Neural cell (in vitro differentiated cells): ENCODE measurements at regions not wholly inside any gene's neighbourhood (a gene's known extent, or its start where the extent isn't known, plus 50 kb on each side); places are given as distances from the start of the nearest gene placed in this dataset.

Experiments used
- H2AFZ ChIP-seq: fragments of 200-600, 300-800 bp; sonication (generic), shearing (Covaris generic); 2 replicates; pipeline ENCODE4 v1.6.0; 2014; ENCODE audit warnings: low read depth, mild to moderate bottlenecking, antibody characterized with exemption, low read length, moderate library complexity
- H3F3A ChIP-seq: fragments of 200-600 bp; shearing (Covaris generic); 2 replicates; pipeline ENCODE4 v1.6.1; 2016; ENCODE audit warnings: mild to moderate bottlenecking, moderate library complexity, mixed read lengths, antibody characterized with exemption, low read length; ENCODE audit not compliant: insufficient read depth, poor library complexity, severe bottlenecking
- H3K27ac ChIP-seq: fragments of 200-600, 300-800 bp; sonication (generic), shearing (Covaris generic); 2 replicates; pipeline ENCODE4 v1.5.1; 2014; ENCODE audit warnings: mild to moderate bottlenecking, low read length, moderate library complexity
- H3K27me3 ChIP-seq: fragments of 300-800, 200-600 bp; sonication (generic), shearing (Covaris generic); 2 replicates; pipeline ENCODE4 v1.6.0; 2014; ENCODE audit warnings: mild to moderate bottlenecking, low read depth, low read length, moderate library complexity; ENCODE audit not compliant: insufficient read depth
- H3K36me3 ChIP-seq: fragments of 300-800, 200-600 bp; sonication (generic), shearing (Covaris generic); 2 replicates; pipeline ENCODE4 v1.5.1; 2014; ENCODE audit warnings: mild to moderate bottlenecking, antibody characterized with exemption, low read length, moderate library complexity; ENCODE audit not compliant: insufficient read depth
- H3K4me2 ChIP-seq: fragments of 300-800, 200-600 bp; sonication (generic), shearing (Covaris generic); 2 replicates; pipeline ENCODE4 v1.6.0; 2014; ENCODE audit warnings: mild to moderate bottlenecking, low read length
- H3K4me3 ChIP-seq: fragments of 300-800, 200-600 bp; sonication (generic), shearing (Covaris generic); 2 replicates; pipeline ENCODE4 v1.5.1; 2014; ENCODE audit warnings: mild to moderate bottlenecking, low read length, moderate library complexity
- H3K79me2 ChIP-seq: fragments of 200-600 bp; shearing (Covaris generic); replicated peaks from 2 replicates; pipeline ENCODE4 v1.6.0; 2014; ENCODE audit warnings: mild to moderate bottlenecking, low read length, moderate library complexity; ENCODE audit not compliant: insufficient read depth
- H3K9ac ChIP-seq: fragments of 300-800, 200-600 bp; sonication (generic), shearing (Covaris generic); 2 replicates; pipeline ENCODE4 v1.6.1; 2016; ENCODE audit warnings: mild to moderate bottlenecking, low read length, mixed read lengths
- H3K9me2 ChIP-seq: fragments of 200-600 bp; shearing (Covaris generic); 2 replicates; pipeline ENCODE4 v1.6.1; 2016; ENCODE audit warnings: mild to moderate bottlenecking, low read length, mixed read lengths; ENCODE audit not compliant: insufficient read depth
- H3K9me3 ChIP-seq: fragments of 200-600, 300-800 bp; sonication (generic), shearing (Covaris generic); 2 replicates; pipeline ENCODE4 v1.6.1; 2016; ENCODE audit warnings: mild to moderate bottlenecking, mixed run types, low read length, moderate library complexity, mixed read lengths
- H4K20me1 ChIP-seq: fragments of 200-600 bp; shearing (Covaris generic); 2 replicates; pipeline ENCODE4 v1.6.1; 2016; ENCODE audit warnings: mild to moderate bottlenecking, mixed run types; ENCODE audit not compliant: insufficient read depth
- EP300 ChIP-seq: fragments of 450-650 bp; conservative IDR thresholded peaks from 2 replicates; pipeline ENCODE4 v1.6.1; 2014; ENCODE audit warnings: antibody characterized with exemption, mild to moderate bottlenecking, moderate library complexity; ENCODE audit not compliant: poor library complexity, severe bottlenecking
- EZH2 ChIP-seq: fragments of 200-600, 300-800 bp; shearing (Covaris generic), sonication (generic); IDR thresholded peaks from 2 replicates; pipeline ENCODE4 v1.6.1; 2014; ENCODE audit warnings: antibody characterized with exemption, low read length, borderline replicate concordance, mild to moderate bottlenecking; ENCODE audit not compliant: insufficient read depth, poor library complexity, severe bottlenecking
- MXI1 ChIP-seq: fragments of 450-650 bp; conservative IDR thresholded peaks from 2 replicates; pipeline ENCODE4 v1.6.1; 2014; ENCODE audit warnings: antibody characterized with exemption, mild to moderate bottlenecking; ENCODE audit not compliant: poor library complexity, severe bottlenecking
- POLR2AphosphoS5 ChIP-seq: IDR thresholded peaks from 2 replicates; pipeline ENCODE4 v1.6.1; 2012
- RAD21 ChIP-seq: fragments of 450-650 bp; conservative IDR thresholded peaks from 2 replicates; pipeline ENCODE4 v1.6.1; 2014; ENCODE audit warnings: antibody characterized with exemption, mild to moderate bottlenecking, moderate library complexity
- SMC3 ChIP-seq: fragments of 450-650 bp; conservative IDR thresholded peaks from 2 replicates; pipeline ENCODE4 v1.6.1; 2014; ENCODE audit warnings: antibody characterized with exemption, mild to moderate bottlenecking, moderate library complexity; ENCODE audit not compliant: poor library complexity
- TAF1 ChIP-seq: IDR thresholded peaks from 2 replicates; pipeline ENCODE4 v1.6.1; 2012; ENCODE audit warnings: low read depth
- TF ChIP-seq, protein P1 (sequence below): fragments of 450-650 bp; IDR thresholded peaks from 2 replicates; pipeline ENCODE4 v1.5.1; 2014; ENCODE audit warnings: antibody characterized with exemption, mild to moderate bottlenecking, moderate library complexity; ENCODE audit not compliant: poor library complexity, severe bottlenecking
- TF ChIP-seq, protein P2 (sequence below): IDR thresholded peaks from 2 replicates; pipeline ENCODE4 v1.6.1; 2012; ENCODE audit warnings: borderline replicate concordance

DNA sequence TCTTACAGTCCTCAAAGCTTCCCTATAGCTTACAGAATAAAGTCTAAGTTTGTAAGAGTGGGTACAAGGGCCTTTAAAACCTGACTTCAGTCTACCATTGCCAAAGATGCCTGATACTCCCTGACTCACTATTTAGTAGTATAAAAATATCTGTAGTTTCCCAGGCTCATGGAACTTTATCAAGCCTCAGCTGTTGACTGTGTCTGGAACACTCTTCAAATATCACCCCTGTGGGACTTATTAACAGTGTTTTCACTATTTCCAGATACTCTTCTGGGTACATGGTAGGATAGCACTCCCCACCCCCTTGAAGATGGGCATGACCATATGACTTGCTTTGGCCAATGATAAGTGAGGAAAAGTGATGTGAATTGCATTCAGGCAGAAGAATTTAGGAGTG lies 105.3 kb upstream of the TENT5A start:
- Histone ChIP-seq H3K27me3 (no peaks in the 10 kb centered on the region), H2AFZ (no peak overlapping the region), H3K9me3 (no peaks in the 10 kb centered on the region), H3K27ac (no peak overlapping the region), H3K9me2 (no peaks in the 10 kb centered on the region), H4K20me1 (no peaks in the 10 kb centered on the region), H3K36me3 (no peaks in the 10 kb centered on the region), H3K4me2 (no peak overlapping the region), H3K9ac (no peak overlapping the region), H3K79me2 (no peaks in the 10 kb centered on the region), H3K4me3 (no peak overlapping the region), H3F3A (no peaks in the 10 kb centered on the region)
- TF ChIP-seq, protein P1, sequence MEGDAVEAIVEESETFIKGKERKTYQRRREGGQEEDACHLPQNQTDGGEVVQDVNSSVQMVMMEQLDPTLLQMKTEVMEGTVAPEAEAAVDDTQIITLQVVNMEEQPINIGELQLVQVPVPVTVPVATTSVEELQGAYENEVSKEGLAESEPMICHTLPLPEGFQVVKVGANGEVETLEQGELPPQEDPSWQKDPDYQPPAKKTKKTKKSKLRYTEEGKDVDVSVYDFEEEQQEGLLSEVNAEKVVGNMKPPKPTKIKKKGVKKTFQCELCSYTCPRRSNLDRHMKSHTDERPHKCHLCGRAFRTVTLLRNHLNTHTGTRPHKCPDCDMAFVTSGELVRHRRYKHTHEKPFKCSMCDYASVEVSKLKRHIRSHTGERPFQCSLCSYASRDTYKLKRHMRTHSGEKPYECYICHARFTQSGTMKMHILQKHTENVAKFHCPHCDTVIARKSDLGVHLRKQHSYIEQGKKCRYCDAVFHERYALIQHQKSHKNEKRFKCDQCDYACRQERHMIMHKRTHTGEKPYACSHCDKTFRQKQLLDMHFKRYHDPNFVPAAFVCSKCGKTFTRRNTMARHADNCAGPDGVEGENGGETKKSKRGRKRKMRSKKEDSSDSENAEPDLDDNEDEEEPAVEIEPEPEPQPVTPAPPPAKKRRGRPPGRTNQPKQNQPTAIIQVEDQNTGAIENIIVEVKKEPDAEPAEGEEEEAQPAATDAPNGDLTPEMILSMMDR: no peak
- TF ChIP-seq TAF1 (no peak), SMC3 (no peak), MXI1 (no peak), POLR2AphosphoS5 (no peak), RAD21 (no peak), EP300 (no peak), EZH2 (no peak)
- TF ChIP-seq, protein P2, sequence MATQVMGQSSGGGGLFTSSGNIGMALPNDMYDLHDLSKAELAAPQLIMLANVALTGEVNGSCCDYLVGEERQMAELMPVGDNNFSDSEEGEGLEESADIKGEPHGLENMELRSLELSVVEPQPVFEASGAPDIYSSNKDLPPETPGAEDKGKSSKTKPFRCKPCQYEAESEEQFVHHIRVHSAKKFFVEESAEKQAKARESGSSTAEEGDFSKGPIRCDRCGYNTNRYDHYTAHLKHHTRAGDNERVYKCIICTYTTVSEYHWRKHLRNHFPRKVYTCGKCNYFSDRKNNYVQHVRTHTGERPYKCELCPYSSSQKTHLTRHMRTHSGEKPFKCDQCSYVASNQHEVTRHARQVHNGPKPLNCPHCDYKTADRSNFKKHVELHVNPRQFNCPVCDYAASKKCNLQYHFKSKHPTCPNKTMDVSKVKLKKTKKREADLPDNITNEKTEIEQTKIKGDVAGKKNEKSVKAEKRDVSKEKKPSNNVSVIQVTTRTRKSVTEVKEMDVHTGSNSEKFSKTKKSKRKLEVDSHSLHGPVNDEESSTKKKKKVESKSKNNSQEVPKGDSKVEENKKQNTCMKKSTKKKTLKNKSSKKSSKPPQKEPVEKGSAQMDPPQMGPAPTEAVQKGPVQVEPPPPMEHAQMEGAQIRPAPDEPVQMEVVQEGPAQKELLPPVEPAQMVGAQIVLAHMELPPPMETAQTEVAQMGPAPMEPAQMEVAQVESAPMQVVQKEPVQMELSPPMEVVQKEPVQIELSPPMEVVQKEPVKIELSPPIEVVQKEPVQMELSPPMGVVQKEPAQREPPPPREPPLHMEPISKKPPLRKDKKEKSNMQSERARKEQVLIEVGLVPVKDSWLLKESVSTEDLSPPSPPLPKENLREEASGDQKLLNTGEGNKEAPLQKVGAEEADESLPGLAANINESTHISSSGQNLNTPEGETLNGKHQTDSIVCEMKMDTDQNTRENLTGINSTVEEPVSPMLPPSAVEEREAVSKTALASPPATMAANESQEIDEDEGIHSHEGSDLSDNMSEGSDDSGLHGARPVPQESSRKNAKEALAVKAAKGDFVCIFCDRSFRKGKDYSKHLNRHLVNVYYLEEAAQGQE: no peak

- TF ChIP-seq, protein P1: no peak
- TF ChIP-seq POLR2AphosphoS5 (no peak), MXI1 (no peak), EZH2 (no peak), TAF1 (no peak), EP300 (no peak), RAD21 (no peak), SMC3 (no peak)
- H3K27me3 ChIP-seq: no peaks in the 10 kb centered on the region
- no peaks in the 10 kb centered on the region for H3K9me2 ChIP-seq
- no peak overlapping the region for H3K9ac ChIP-seq
- no peak overlapping the region for H3K4me2 ChIP-seq
- H4K20me1 ChIP-seq: no peaks in the 10 kb centered on the region
- H2AFZ ChIP-seq: no peak overlapping the region
- no peaks in the 10 kb centered on the region for H3K36me3 ChIP-seq
- H3K79me2 ChIP-seq: no peaks in the 10 kb centered on the region
- no peaks in the 10 kb centered on the region for H3F3A ChIP-seq
- no peak overlapping the region for H3K27ac ChIP-seq
- H3K4me3 ChIP-seq: no peak overlapping the region
- no peaks in the 10 kb centered on the region for H3K9me3 ChIP-seq
These were observed 104.4 kb upstream of the TENT5A start for GRCh38 chr6:81856872-81857271.
